ENCODE measurements at regions not wholly inside any gene's neighbourhood (a gene's known extent, or its start where the extent isn't known, plus 50 kb on each side); places are given as distances from the start of the nearest gene placed in this dataset.

- intact Hi-C loops (cut with micrococcal nuclease), result no loop called here
- H3K4me1 Mint-ChIP-seq (ENCODE audit: low read depth), result no peaks in the 10 kb centered on the region
- TF ChIP-seq CTCF (IDR thresholded peaks at IDR 0.05), result no peak
- no peaks in the 10 kb centered on the region for H3K9me3 Mint-ChIP-seq
- ChIA-PET POLR2A (no interaction called here), CTCF (no interaction called here)
- H3K27ac Mint-ChIP-seq, result no peak overlapping the region
- H3K27me3 Mint-ChIP-seq, result no peaks in the 10 kb centered on the region
- DNase-seq (no peak), ATAC-seq (no peak)
- no peak overlapping the region for H3K4me3 Mint-ChIP-seq
- no peaks in the 10 kb centered on the region for H3K36me3 Mint-ChIP-seq (ENCODE audit: low read depth)
These were observed 281.1 kb downstream of the SLC7A11 start for GRCh38 chr4:137961051-137961438.

- intact Hi-C loops (cut with micrococcal nuclease), result no loop called here
- Mint-ChIP-seq H3K27ac (no peak overlapping the region), H3K9me3 (no peaks in the 10 kb centered on the region), H3K4me3 (no peak overlapping the region), H3K4me1 (ENCODE audit: low read depth) (no peaks in the 10 kb centered on the region), H3K36me3 (ENCODE audit: low read depth) (no peaks in the 10 kb centered on the region), H3K27me3 (no peaks in the 10 kb centered on the region)
- DNase-seq (no peak), ATAC-seq (no peak)
- ChIA-PET CTCF (no interaction called here), POLR2A (no interaction called here)
- no peak for TF ChIP-seq CTCF (IDR thresholded peaks at IDR 0.05)
These were observed 281.6 kb downstream of the SLC7A11 start for GRCh38 chr4:137960371-137961050.

DNA sequence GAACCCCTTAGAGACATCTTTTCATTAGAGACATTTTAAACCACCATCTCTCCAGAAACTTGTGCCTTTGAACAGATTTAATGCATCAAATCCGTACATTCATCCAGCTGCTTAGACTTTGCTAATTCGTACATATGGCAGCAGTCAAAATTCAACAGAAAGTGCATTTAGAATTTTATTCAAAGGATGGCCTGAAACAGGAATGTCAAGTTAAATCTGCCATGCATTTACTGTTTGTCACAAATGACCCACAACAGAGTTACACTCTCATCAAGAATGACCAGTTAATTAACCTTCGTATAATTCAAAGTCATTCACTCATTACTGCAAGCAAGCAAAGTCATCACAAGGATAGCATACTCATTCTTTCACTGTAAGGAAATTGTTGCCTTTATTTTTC lies 284.3 kb downstream of the SLC7A11 start:
- Mint-ChIP-seq H3K36me3 (ENCODE audit: low read depth) (no peaks in the 10 kb centered on the region), H3K9me3 (peaks cover 5% of the 10 kb centered on the region), H3K4me3 (no peak overlapping the region), H3K27ac (no peak overlapping the region), H3K4me1 (ENCODE audit: low read depth) (no peaks in the 10 kb centered on the region), H3K27me3 (no peaks in the 10 kb centered on the region)
- intact Hi-C loops (cut with micrococcal nuclease), result no loop called here
- TF ChIP-seq CTCF (IDR thresholded peaks at IDR 0.05), result no peak
- DNase-seq (no peak), ATAC-seq (no peak)
- ChIA-PET CTCF (no interaction called here), POLR2A (no interaction called here)

- no peaks in the 10 kb centered on the region for H3K36me3 Mint-ChIP-seq (ENCODE audit: low read depth)
- H3K27me3 Mint-ChIP-seq, result no peaks in the 10 kb centered on the region
- H3K9me3 Mint-ChIP-seq, result peaks cover 5% of the 10 kb centered on the region
- no peak overlapping the region for H3K4me3 Mint-ChIP-seq
- intact Hi-C loops (cut with micrococcal nuclease), result no loop called here
- ChIA-PET CTCF (no interaction called here), POLR2A (no interaction called here)
- no peak overlapping the region for H3K27ac Mint-ChIP-seq
- DNase-seq (no peak), ATAC-seq (no peak)
- H3K4me1 Mint-ChIP-seq (ENCODE audit: low read depth), result no peaks in the 10 kb centered on the region
- no peak for TF ChIP-seq CTCF (IDR thresholded peaks at IDR 0.05)
These were observed 285.9 kb downstream of the SLC7A11 start for GRCh38 chr4:137956256-137956655.

DNA sequence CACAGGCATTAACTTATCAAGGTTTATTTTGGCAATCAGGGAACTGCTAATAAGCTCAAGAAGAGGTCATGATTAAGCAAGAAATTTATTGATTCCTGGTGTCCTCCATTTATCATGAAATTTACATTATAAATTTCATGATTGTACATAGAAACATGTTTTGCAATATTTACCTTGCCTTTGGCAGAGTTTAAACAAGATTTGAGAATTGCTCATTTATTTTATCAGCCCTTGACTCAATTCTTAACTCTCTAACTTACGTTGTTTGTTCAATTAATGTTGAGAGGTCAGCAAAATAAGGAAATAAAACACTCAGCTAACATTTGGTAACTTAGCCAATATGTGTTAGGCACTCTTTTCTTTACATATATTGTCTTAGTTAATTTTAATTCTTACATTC lies 286.6 kb downstream of the SLC7A11 start:
- POLR2A ChIA-PET, result no interaction called here
- CTCF ChIA-PET, result no interaction called here
- H3K36me3 Mint-ChIP-seq (ENCODE audit: low read depth), result no peaks in the 10 kb centered on the region
- TF ChIP-seq CTCF (IDR thresholded peaks at IDR 0.05), result no peak
- H3K9me3 Mint-ChIP-seq, result peaks cover 5% of the 10 kb centered on the region
- no peak overlapping the region for H3K4me3 Mint-ChIP-seq
- H3K27me3 Mint-ChIP-seq, result no peaks in the 10 kb centered on the region
- no peak overlapping the region for H3K27ac Mint-ChIP-seq
- H3K4me1 Mint-ChIP-seq (ENCODE audit: low read depth), result no peaks in the 10 kb centered on the region
- no peak for ATAC-seq
- DNase-seq, result no peak
- intact Hi-C loops (cut with micrococcal nuclease), result no loop called here

All from activated CD8-positive, alpha-beta T cell treated with anti-CD3 and anti-CD28 coated beads for 36 hours (primary cell).